Adrenal gland (tissue), 5 donors: ENCODE measurements at regions not wholly inside any gene's neighbourhood (a gene's known extent, or its start where the extent isn't known, plus 50 kb on each side); places are given as distances from the start of the nearest gene placed in this dataset.

Experiments used
- CTCF ChIP-seq, 6 experiments: fragments of 450-650 bp in 4 of 6; fragments of 200-600 bp in 2 of 6; sonication (generic) in 1 of 6; IDR thresholded peaks; 1 replicate in 5 of 6; 2 replicates in 1 of 6; pipeline versions ENCODE4 v1.5.1 to v1.8.0; 2016 to 2021; ENCODE audit warnings: antibody characterized with exemption in 6 of 6, mild to moderate bottlenecking in 2 of 6, moderate library complexity in 1 of 6
- POLR2A ChIP-seq, 2 donors: fragments of 450-650 bp; IDR thresholded peaks; one replicate each; pipeline ENCODE4 v1.6.1; 2017; ENCODE audit warnings: antibody characterized with exemption in 2 of 2, mild to moderate bottlenecking in 2 of 2, moderate library complexity in 1 of 2
- donor health status: DM: no; HTN: no; CAD: no.

- TF ChIP-seq CTCF (IDR thresholded peaks at IDR 0.05) (no peak), POLR2A (IDR thresholded peaks at IDR 0.05) (no peak)
Observed at GRCh38 chr2:188788621-188789020, 185.6 kb upstream of the COL3A1 start.
